Fibroblast of lung (primary cell): ENCODE measurements at regions not wholly inside any gene's neighbourhood (a gene's known extent, or its start where the extent isn't known, plus 50 kb on each side); places are given as distances from the start of the nearest gene placed in this dataset.

ENCODE experiments used
- DNase-seq, 2 donors: peaks; one replicate each; pipeline versions ENCODE4 v3.0.0 to v3.0.0-alpha.2; 2010; ENCODE audit warnings: low read depth in 2 of 2
- H2AFZ ChIP-seq: 2 replicates; pipeline ENCODE4 v1.5.1; 2012; ENCODE audit warnings: low read length, control low read depth, inconsistent platforms
- H3K27ac ChIP-seq: 2 replicates; pipeline ENCODE4 v1.5.1; 2011; ENCODE audit warnings: low read length, control low read depth; ENCODE audit not compliant: insufficient read depth
- H3K27me3 ChIP-seq: 2 replicates; pipeline ENCODE4 v1.5.1; 2011; ENCODE audit warnings: mild to moderate bottlenecking, low read length; ENCODE audit not compliant: control insufficient read depth, insufficient read depth
- H3K36me3 ChIP-seq: 2 replicates; pipeline ENCODE4 v1.5.1; 2011; ENCODE audit warnings: low read length; ENCODE audit not compliant: control insufficient read depth, insufficient read depth
- H3K4me1 ChIP-seq: 2 replicates; pipeline ENCODE4 v1.5.1; 2011; ENCODE audit warnings: low read length; ENCODE audit not compliant: control insufficient read depth, insufficient read depth; ENCODE audit errors: extremely low read depth
- H3K4me2 ChIP-seq: 2 replicates; pipeline ENCODE4 v1.5.1; 2011; ENCODE audit warnings: low read length, control low read depth; ENCODE audit not compliant: insufficient read depth; ENCODE audit errors: extremely low read depth
- H3K4me3 ChIP-seq, 4 experiments: fragments of 200-600 bp in 1 of 4; sonication (generic) in 1 of 4; replicated peaks in 1 of 4; 2 replicates each; pipeline ENCODE4 v1.5.1; 2011 to 2016; ENCODE audit warnings: low read length in 4 of 4, low read depth in 3 of 4, mild to moderate bottlenecking in 3 of 4, control low read depth in 2 of 4, inconsistent platforms in 1 of 4, mixed read lengths in 1 of 4; ENCODE audit not compliant: insufficient read depth in 1 of 4; ENCODE audit errors: control extremely low read depth in 1 of 4
- H3K79me2 ChIP-seq: 2 replicates; pipeline ENCODE4 v1.5.1; 2012; ENCODE audit warnings: mild to moderate bottlenecking, low read length, inconsistent platforms; ENCODE audit not compliant: control insufficient read depth, insufficient read depth
- H3K9ac ChIP-seq: 2 replicates; pipeline ENCODE4 v1.5.1; 2011; ENCODE audit warnings: mild to moderate bottlenecking, low read length, control low read depth; ENCODE audit not compliant: insufficient read depth
- H3K9me3 ChIP-seq: 2 replicates; pipeline ENCODE4 v1.5.1; 2012; ENCODE audit warnings: low read depth, low read length; ENCODE audit not compliant: control insufficient read depth, insufficient read depth
- H4K20me1 ChIP-seq: 2 replicates; pipeline ENCODE4 v1.5.1; 2011; ENCODE audit warnings: low read length; ENCODE audit not compliant: control insufficient read depth, insufficient read depth; ENCODE audit errors: extremely low read depth
- EZH2 ChIP-seq: IDR thresholded peaks from 2 replicates; pipeline ENCODE4 v1.5.1; 2012; ENCODE audit warnings: low read length, control low read depth, mild to moderate bottlenecking; ENCODE audit errors: missing control alignments
- TF ChIP-seq, protein P1 (sequence below), 2 donors: IDR thresholded peaks in 1 of 2; conservative IDR thresholded peaks in 1 of 2; 1 replicate in 1 of 2; 2 replicates in 1 of 2; pipeline ENCODE4 v1.5.1; 2011 to 2012; ENCODE audit warnings: low read length in 2 of 2, control low read depth in 1 of 2, inconsistent platforms in 1 of 2, low read depth in 1 of 2, mild to moderate bottlenecking in 1 of 2

DNA sequence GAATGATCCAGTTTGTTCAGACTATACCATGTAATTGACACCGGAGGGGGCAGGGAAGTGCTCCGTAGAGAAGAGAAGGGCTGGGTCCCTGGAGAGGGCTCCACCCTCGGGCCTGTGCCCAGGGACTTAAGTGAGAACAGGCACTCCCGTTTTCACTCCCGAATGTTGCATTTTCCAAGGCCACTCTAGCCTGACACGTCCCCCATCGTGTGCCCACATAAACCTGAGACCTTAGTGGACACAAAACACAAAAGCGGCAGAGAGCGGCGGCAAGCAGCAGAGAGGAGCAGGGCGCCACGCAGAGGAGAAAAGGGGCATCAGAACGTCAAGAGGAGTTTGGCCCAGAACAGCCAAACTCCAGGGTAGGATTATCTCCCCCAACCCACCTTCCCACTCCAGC, 1405.1 kb downstream of the GRIK2 start:
- Histone ChIP-seq H3K4me1 (no peaks in the 10 kb centered on the region), H3K9ac (no peak overlapping the region), H2AFZ (peak overlapping the region; percentile 30), H3K36me3 (no peaks in the 10 kb centered on the region), H3K4me3 (no peak overlapping the region), H3K27ac (no peak overlapping the region), H3K4me2 (no peak overlapping the region), H4K20me1 (no peaks in the 10 kb centered on the region), H3K79me2 (no peaks in the 10 kb centered on the region), H3K27me3 (no peaks in the 10 kb centered on the region), H3K9me3 (no peaks in the 10 kb centered on the region)
- no peak for DNase-seq
- TF ChIP-seq, protein P1, sequence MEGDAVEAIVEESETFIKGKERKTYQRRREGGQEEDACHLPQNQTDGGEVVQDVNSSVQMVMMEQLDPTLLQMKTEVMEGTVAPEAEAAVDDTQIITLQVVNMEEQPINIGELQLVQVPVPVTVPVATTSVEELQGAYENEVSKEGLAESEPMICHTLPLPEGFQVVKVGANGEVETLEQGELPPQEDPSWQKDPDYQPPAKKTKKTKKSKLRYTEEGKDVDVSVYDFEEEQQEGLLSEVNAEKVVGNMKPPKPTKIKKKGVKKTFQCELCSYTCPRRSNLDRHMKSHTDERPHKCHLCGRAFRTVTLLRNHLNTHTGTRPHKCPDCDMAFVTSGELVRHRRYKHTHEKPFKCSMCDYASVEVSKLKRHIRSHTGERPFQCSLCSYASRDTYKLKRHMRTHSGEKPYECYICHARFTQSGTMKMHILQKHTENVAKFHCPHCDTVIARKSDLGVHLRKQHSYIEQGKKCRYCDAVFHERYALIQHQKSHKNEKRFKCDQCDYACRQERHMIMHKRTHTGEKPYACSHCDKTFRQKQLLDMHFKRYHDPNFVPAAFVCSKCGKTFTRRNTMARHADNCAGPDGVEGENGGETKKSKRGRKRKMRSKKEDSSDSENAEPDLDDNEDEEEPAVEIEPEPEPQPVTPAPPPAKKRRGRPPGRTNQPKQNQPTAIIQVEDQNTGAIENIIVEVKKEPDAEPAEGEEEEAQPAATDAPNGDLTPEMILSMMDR (conservative IDR thresholded peaks at IDR 0.05 in 1 of 2, IDR thresholded peaks at IDR 0.05 in 1 of 2; ENCODE audit: low read depth in 1 of 2, low read length in 2 of 2), result no peak
- TF ChIP-seq EZH2, result no peak

- Histone ChIP-seq H2AFZ (no peak overlapping the region), H3K9me3 (no peaks in the 10 kb centered on the region), H3K4me1 (no peaks in the 10 kb centered on the region), H3K36me3 (no peaks in the 10 kb centered on the region), H3K4me2 (no peak overlapping the region), H4K20me1 (no peaks in the 10 kb centered on the region), H3K4me3 (no peak overlapping the region), H3K79me2 (no peaks in the 10 kb centered on the region), H3K9ac (no peak overlapping the region), H3K27me3 (no peaks in the 10 kb centered on the region), H3K27ac (no peak overlapping the region)
- DNase-seq, result no peak
- no peak for TF ChIP-seq EZH2
- TF ChIP-seq, protein P1 (conservative IDR thresholded peaks at IDR 0.05 in 1 of 2, IDR thresholded peaks at IDR 0.05 in 1 of 2; ENCODE audit: low read depth in 1 of 2, low read length in 2 of 2), result no peak
Measured at GRCh38 chr6:102793752-102794151, 1400.2 kb downstream of the GRIK2 start.

DNA sequence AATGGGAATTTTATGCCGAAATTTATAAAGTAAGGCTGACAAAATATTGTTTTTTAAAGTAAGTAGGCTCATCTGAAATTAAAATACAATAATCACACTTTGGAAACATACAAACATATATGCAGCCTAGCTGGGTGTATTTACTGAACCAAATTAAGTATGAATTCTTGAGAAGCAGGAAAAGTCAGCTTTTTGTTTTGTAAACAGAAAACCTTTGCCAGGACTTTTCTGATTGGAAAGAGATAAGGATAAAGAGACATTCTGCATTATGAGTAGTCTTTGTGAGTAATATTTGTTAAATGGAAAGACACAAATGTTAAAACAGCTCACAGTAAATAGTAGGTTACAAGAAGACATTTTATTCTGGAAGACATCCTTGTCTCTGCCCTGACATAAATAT, 1380.8 kb downstream of the GRIK2 start:
- no peaks in the 10 kb centered on the region for H3K27me3 ChIP-seq
- H2AFZ ChIP-seq, result no peak overlapping the region
- H3K36me3 ChIP-seq, result no peaks in the 10 kb centered on the region
- no peaks in the 10 kb centered on the region for H3K4me1 ChIP-seq
- H3K9ac ChIP-seq, result no peak overlapping the region
- H3K27ac ChIP-seq, result no peak overlapping the region
- no peak overlapping the region for H3K4me3 ChIP-seq
- H3K79me2 ChIP-seq, result no peaks in the 10 kb centered on the region
- no peak for DNase-seq
- no peak overlapping the region for H3K4me2 ChIP-seq
- no peaks in the 10 kb centered on the region for H3K9me3 ChIP-seq
- TF ChIP-seq, protein P1 (conservative IDR thresholded peaks at IDR 0.05 in 1 of 2, IDR thresholded peaks at IDR 0.05 in 1 of 2; ENCODE audit: low read depth in 1 of 2, low read length in 2 of 2), result no peak
- no peak for TF ChIP-seq EZH2
- H4K20me1 ChIP-seq, result no peaks in the 10 kb centered on the region
